AML-193 (cell line): ENCODE measurements at regions not wholly inside any gene's neighbourhood (a gene's known extent, or its start where the extent isn't known, plus 50 kb on each side); places are given as distances from the start of the nearest gene placed in this dataset.

ENCODE experiments used
- DNase-seq, 2 experiments: peaks; one replicate each; lab custom pipeline; 2025; lab: John Stamatoyannopoulos, UW

DNA sequence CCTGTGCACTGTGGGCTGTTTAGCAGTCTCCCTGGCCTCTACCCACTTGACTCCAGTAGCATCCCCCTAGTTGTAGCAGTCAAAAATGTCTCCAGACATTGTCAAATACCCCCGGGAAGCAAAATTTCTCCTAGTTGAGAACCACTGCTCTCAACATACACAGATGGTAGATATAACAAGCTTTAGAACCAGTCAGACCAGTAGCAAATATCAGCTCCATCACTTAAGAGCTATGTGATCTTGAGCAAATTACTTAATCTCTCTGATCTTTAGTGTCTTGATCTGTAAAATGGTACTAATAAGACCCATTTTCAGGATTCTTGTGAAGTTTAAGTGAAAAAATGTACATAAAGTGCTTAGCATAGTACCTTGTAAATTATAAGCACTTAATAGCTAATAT is 96.2 kb downstream of the DUSP6 start:
- no peak for DNase-seq

DNA sequence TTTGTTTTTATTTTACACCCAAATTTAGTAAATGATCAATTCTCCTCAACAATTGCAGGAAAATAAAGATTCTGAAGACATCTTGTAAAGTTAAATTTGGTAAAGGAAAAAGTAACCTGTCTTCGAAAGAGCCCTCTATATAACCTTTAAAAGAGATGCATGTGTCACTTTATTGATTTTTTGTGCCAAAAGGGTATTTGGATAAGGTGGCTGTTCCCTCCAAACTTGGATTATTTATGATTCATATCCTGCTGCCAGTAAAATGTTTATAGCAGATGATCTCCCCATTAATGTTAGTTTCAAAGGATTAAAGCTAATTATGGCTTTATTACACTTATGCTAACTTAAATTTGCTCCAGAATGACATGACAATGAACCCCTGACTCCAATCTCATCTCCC is 98.8 kb downstream of the DUSP6 start:
- no peak for DNase-seq

DNA sequence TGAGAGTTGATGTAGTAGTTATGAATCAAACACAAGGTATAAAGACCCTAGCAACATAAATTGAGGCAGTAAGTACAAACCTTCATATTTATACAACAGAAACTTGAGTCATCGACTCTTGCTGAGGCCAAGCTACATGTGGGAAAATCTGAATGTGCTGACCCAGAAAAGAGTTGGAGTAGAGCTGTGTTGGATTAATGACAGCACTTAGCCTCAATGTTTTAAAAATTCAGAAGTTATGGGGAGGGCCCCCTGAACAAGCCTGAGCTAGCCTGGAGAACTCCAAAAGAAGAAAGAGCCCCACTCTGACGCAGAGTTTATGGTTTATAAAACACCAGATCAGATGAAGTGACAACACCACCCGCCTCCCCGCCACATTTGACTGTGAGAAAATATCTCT is 100.0 kb downstream of the DUSP6 start:
- no peak for DNase-seq

DNA sequence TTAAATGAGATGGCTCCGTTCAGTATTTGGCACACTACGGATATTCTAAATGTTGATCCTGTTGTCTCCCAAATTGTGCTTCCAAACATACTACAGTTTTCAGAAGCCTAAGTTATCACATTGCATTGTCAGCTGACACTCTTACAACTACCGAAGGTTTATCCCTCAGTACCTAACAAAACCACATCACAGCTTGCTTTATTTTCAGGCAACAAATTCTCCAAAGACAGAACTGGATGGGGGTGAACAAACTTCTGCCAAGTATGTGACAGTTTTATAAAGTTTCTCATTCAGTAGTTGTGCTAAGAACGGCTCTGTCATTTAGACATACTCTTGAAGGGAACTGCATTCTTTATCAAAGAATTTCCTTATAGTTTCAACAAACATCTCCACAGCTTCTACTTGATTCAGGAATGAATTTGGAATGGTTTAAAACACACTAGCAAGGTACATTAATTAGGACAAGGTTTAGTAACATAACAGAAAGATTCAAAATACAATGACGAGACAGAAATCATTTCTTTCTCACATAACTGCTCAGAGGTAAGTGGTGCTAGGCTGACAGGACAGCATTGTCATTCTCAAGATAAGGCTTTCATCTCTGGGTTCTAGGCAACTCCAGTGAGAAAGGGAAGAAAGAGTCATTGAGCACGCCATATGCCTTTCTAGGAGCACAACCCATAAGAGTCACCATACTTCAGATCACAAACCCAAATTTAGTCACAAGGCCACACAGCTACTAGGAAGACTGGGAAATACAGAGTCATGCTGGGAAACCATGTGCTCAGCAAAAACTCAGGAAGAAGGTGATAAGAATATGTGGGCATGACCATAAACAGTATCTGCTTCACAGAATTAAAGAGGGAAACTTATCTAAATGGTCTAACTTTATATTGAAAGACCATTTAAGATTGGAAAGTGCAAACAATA is 100.7 kb downstream of the DUSP6 start:
- no peak for DNase-seq

DNA sequence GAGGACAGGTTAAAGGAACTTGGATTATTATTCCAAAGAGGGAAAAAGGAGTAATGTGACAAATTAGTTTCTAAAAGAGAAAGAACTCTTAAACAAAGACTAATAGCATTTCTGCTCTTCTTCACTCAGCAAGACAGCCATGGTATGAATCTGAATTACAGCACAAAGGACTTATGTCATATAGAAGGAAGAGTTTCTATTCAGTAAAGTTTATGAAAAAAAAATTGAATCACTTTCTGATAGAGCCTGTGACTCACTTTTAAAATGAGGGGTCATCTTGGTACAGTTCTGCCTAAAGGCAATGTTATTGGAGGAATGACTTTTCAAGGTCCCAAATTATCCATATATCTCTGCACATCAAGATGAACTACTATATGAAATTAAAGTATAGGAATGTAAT is 101.7 kb downstream of the DUSP6 start:
- no peak for DNase-seq

DNA sequence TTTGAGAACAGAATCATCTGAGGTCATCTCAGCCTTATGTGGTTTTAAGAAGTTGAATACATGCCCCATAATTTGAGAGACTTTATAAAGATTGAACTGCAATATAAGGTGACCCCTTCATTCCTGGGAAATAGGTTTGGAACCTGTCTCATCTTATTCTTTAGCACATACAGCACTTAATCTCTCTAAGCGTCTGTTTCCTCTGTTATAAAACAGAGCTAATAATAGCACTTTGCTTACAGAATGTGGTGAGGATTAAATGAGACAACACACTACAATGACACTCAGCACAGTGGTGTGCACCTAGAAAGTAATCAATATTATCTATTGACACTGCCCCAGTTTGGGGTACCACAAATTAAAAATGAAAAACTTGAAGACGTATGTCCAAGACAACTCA is 102.1 kb downstream of the DUSP6 start:
- DNase-seq = no peak

DNA sequence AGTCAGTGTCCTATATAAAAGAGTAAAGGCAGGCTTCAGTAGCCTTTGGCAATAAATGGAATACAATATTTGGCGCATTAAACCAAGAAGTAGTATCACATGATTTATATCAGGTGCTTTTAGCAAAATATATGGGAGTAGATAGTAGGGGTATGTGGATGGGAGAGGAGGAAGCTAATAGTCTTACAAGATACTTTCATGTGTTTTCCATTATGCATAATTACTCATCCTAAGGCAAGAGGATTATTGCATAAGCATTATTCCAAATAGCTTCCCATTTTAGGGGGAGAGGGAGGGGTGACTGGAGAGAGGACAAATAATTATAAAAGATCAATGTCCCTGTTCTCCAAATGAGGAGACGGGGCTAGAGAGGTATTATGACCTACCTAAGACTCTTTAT is 104.3 kb downstream of the DUSP6 start:
- DNase-seq = no peak

DNA sequence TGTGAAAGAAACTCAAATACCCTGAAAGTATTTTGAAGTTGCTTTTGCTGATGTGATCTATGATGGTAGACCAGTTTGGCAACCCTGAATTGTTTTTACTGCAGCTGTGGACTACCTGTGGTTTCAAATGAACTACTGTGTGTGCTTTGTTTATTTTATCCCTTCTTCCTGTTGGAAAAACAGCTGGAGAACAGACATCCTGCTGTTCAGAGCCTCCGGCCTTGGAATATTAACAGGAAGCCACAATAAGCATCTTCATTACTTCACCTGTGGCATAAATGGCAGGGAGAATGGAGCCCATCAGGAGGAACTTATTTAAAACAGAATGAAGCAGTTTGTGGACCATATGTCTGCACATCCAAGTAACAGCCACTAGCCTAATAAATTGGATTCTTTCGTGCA is 104.8 kb downstream of the DUSP6 start:
- DNase-seq = no peak

DNA sequence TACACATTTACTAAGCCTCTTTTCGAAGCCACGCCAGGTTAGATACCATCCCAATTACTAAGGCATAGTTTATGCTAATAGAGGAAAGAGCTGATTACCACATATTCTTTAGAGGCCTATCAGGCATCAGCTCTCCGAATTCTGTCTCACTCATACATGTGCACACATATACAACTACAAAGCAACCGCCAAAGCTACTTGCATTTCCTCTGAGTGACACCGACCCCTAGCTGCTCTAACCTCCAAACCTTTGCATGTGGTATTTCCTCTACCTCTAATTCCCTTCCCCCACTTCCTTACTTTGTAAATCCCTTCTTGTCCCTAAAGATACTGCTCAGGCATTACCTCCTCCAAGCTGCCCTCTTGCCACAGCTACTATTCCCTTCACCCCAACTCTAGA is 107.2 kb downstream of the DUSP6 start:
- peak; percentile 80 to 86 for DNase-seq

DNA sequence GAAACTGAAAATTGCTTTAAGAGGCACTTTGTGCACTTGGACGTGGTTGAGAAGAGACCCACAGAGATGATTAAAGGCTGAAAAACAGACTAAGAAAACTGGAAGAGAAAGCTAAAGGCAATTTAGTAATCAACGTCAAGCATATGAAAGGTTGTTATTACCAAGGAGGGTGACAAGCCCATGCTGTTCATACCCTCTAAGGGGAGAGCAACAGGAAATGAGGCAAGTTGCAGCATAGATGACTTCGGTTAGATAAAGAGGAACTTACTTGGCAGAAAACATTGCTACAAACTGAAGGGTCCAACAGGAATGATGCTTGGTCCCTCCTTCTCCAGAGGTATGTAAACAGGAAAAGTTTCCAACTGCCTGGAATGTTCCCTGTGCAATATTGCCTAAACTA is 107.8 kb downstream of the DUSP6 start:
- peak; percentile 85 to 96 for DNase-seq

DNA sequence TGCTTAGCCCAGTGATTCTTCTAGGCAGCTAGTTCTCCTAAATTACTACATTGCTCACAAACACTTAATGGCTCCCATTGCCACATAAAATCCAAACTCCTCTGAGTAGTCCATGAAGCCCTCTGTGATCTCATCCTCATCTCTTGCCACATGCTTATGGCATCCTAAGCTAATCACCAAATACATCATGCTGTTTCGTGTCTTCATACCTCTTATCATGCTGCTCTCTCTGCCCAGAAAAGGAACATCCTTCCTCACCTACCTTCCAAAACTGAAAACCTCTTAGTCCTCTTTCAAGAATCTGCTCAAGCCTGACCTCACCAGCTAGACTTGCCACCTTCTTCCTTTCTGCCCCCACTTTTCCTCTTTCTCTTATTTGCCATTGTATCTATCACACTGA is 108.5 kb downstream of the DUSP6 start:
- peak; percentile 7 to 26 for DNase-seq

DNA sequence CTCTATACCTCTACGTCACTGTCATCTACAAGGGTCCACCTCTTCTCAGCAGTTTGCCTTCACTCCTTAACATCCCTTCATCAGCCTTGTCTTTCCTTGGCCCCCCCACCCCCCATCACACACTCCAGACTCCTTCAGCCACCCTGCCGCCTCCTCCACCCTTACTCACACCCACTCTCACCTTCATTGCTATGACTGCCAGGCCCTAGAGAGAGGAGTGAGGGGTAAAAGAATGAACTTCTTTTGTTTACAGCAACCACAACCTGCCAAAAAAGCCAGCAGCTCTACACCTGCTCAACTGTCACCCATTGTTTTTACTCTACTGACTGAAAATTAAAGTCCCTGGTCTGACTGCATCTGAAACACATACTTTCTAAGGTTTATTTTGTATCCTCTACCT is 112.8 kb downstream of the DUSP6 start:
- no peak for DNase-seq

DNA sequence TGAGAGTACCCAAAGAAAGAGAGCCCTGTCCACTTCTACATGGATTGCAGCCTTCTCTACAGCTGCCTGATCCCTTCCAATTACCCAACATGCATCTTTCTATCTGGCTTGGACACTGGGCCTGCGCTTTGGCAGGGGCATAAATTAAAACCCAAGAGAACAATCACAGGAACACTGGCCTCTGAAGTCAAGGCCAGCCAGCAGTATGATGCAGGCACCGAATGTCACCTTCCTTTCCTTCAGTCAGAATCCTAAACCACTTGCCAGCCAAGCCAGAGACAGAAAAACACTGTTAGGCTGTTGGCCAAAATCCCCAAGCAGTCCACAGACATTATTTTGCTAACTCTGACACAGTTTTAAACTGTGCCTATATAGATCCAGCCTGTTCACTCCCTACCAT is 113.7 kb downstream of the DUSP6 start:
- no peak for DNase-seq

DNA sequence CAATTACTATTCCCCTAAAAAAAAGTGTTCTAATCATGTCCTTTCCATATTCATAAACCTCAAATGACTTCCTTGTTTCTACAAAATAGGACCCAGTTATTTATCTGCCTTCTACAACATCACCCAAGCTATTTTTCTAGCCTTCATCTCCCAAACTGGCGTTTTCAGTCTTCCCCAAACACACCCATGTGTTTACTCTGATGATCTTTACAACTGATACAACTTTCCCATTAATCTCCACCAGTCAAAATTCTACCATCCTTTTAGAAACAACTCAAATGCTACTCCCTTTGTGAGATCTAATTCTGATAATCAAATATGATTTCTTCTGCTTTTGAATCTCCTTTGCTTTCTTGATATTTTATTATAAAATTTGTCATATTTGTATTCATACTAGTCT is 114.5 kb downstream of the DUSP6 start:
- no peak for DNase-seq

DNA sequence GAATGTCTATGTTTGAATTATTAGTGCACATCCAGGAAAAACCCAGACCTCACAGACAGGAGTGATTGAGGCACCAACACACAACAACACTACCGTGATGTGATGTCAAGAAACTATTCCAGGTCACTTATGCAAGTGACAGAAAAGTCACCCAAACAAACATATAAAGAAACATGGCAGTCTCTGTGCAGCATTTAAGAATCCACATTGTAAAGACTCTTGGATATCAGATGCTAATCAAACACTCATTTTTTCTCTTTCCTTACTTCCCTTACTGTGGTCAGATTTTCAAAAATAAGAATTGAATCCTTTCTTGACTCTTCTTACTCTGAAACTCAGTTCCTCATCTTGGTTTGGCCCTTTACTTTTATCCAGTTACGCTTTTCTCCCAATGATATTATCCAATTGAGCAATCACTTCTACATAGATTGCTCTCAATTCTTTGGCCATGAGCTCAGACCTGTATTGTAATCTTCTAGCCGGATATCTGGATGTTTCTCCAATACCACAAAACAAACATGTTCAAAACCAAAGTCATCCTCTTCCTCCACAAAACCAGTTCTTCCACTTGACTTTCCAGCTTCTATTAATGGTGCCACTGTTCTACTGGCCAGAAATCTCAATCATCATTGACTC is 115.4 kb downstream of the DUSP6 start:
- DNase-seq = peak; percentile 5 to 23

DNA sequence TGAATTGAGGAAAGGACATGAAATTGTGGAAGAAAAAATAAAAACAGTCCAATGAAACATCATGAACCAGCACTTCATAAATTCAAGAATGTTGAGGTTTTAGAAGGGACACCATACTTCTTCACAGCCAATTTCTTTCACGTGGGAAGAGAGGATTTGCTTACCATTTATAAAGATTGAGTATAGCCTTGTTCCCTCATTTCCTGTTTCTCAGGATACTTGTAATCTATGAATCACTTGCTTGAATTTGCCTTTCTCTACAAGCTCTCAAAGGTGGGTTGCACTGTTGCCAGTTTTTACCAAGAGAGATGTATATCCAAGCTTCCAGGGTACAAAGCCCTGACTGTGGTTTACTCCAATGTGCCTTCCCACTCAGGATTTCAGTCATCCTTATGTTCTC is 116.1 kb downstream of the DUSP6 start:
- no peak for DNase-seq

DNA sequence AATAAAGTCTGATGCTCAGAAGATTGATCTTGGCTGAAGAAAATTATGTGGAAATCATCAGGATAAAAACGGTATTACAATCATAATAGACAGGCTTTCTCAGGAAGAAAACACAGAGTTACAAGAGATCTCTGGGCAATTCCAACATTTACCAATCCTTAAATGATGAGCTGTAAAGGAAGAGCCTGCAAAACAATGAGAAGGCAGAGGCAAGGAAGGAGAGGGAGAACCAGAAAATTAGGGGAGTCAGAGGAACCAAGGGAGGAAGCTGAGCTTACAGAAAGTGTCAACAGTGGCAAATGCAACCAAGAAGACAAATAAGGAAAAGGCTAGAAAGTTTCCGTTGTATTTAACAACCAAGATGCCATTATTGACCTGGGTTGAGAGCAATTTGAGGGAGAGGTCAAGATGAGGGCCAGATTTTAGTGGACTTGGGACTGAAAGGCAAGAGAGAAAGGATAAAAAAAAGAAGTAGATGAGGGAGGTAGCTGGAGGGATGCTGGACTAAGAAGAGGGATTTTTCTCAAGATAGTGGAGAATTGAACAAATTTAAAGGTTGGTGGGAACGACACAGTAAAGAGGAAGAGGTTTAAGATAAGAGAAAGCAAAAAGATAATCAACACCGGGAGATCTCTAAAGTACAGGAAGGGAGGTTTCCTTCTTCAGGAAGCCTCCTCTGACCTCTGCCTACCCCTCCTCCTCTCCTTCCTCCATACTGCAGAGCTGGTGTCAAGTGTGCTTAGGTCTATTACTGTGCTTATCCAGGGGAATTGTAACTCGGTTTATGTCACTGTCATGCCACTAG is 116.9 kb downstream of the DUSP6 start:
- DNase-seq = peak; percentile 21 to 37

DNA sequence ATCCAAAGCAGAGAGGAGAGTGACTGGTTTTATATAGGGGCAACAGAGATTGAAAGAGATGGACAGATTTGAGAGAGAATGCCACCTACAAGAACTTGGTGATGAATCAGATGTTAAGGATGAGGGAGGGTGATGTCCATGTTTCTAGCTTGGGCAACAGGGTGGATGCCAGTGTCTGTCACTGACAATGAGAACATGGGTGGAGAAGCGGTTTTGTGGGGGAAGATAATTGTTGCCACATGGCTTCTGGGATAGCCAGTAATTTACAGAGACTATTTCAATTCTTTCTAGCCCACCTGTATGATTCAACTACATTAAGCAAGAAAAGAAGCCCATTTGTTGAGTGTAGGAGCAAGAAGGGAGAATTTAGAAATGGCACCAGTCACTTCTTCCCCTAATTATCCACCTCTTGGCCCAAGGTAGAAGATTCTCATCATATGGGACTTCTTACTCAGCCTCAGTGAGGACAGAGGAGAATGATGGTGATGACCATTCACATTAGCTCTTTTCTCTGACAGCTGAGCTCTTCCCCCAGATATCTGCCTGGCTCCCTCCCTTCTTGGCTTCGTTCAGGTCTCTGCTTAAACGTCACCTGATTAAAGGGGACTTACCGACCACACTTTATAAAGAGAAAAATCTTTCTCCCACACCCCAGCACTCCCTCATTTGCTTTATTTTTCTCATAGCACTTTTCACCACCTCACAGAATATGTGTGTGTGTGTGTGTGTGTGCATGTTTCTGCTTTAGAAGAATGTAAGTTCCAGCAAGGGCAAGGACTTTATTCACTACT is 117.8 kb downstream of the DUSP6 start:
- DNase-seq = no peak

DNA sequence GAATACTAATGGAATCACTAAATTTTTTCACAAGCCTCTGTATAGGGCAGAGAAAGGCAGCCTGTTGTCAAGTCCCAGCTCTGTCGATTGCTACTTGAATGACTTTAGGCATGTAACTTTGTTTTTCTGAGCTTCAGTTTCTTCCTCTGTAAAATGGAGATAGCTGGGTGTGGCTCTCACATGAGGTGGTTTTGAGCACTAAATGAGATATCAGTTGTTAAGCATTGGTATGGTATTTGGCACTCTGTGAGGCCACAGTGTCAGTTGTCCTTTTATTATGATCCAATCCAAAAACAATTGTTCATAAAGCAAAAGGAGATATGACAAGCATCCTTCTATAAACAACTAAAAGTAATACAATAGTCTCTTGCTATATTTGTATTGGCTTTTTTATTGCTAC is 120.6 kb downstream of the DUSP6 start:
- DNase-seq = no peak

DNA sequence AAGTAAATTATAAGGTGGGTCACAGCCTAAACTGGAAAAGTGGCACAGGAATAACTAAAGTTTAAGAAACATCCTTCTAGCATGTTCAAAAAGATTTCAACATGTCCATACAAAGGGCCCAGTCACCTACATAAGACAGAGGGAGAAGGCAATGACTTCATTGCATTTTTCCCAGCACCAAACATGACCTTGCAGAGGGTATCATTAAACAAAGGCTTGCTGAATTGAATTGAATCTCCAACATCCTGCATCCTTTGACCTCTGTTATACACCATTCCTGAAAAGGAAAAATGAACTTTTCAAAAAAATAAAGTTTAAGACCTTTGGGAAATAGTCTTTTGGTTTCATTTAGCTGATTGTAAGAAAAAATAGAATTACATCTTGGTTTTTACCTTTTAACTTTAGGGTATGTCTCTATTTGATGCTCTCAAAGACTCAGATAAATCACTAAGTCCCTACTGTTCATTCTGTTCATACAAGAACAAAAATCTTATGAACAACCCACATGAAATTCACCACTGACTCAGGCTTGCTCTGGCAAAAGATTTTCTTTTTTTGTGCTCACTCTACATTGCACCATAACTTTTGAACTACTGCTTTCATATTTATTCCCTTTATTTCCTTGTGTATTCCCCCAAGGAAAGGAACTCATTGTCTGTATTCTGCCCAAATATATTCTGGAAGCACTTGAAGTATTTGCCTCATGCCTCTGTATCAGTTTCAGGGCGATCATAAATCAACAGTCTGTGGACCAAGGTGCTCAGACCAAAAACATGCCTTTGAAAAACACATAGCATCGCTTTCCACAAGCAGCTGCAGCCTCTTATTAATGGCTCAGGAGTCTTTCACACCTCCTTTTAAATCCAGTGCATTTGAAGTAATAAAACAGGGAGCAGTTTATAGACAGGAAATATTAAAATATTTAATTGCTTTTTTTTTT is 121.7 kb downstream of the DUSP6 start:
- no peak for DNase-seq

DNA sequence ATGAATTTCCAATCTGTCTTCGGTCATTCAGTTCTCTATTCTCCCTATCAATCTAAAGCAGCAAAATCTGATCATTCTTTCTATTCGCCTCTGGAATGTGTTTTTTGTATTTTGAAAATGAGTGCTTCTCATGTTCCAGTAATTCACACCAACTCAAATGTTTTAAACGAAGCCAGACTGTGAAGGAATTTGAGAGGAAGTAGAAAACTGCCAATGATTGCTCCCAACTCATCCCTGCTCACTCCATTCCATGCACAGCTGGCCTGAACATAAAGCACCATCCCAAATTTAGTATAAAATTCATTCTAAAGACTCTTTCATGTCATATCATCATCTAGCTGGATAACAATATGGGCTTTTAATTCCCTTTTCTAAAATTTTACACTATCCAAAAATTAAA is 123.8 kb downstream of the DUSP6 start:
- DNase-seq = no peak
